GM19467 (cell line): ENCODE measurements at regions not wholly inside any gene's neighbourhood (a gene's known extent, or its start where the extent isn't known, plus 50 kb on each side); places are given as distances from the start of the nearest gene placed in this dataset.
A peak's percentile ranks its signal among the peaks of the same experiment; 100 is the strongest.
"Not testable (repeated sequence)": the region's sequence is repeated elsewhere in the genome, so short reads cannot be mapped to it uniquely, and the experiment has no call there.

Source experiments
- ATAC-seq: cut with Tn5 transposase; IDR thresholded peaks from one replicate; pipeline ENCODE4 v1.9.1; 2021; ENCODE audit warnings: mild to moderate bottlenecking, moderate library complexity; ENCODE audit not compliant: unreplicated experiment

DNA sequence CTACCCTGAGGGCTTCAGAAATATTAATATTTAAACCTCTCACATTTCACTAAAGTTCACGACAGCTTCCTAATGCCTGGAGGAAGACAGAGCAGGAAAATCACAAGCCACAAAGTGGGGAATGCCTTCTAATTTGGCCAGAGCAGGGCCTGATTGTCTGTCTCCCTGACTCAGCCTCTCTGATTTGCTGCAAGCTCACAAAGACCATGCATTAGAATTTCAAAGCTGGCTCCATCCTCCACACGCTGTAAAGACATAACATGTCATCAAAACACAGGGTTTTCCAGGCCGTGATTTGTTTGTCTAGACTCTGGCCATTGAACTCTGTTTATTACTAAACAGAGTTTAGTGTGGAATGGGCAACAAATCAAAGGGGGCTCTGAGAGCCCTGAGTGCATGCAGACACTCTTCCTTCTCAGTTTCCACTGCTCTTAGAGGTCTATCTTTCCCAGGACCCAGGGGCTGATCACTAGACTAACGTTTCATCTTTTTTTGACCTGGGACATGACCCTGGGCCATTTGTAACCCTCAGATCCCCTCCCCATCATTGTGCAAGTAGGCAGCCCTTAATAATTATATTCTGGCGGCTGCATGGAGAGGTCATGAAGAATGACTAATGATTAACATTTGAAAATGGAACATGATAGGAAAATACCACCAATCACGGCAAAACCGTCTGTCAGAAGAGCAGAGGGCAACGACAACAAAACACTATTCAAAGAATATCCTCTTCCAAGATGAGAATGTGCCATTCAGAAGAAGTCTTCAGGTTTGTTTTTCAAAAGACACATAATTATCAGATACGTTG is 140.2 kb downstream of the ENC1 start:
- ATAC-seq = no peak

DNA sequence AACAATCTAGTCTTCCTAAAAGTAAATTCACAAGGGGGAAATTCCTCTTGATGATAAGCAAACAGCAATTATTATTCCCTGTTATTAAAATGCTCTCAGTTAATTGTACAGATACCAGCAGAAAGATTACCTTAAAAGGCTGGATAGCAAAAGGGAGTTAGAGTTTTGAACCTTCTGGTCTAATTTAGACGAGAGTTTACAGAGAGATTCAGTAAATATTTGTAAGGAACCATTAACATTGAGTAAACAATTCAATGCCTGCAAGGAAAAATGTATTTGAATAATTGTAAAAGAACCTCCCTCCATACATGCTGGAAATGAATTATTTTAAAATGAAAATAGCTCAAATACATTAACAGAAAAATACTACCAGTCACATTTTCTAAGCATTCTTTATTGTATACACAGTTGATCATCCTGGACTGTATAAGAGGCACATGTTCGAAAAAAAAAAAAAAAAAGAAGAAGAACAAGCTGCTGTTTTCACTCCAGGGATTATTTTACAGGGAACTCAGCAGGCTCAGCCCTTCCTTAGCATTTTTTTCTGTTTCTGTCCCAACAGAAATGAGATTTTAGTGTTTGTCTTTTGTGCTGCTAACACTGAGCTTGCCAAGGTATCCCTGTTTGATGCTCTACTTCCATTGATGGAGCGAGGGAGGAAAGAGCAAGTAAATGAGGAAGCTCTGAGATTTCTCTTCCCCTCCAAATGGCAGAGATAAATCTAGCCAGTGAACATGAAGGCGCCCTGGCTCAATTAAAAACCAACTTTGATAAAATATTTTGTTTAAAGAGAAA is 141.1 kb downstream of the ENC1 start:
- ATAC-seq = no peak

GRCh38 chr5:74497706-74498105 is 142.8 kb downstream of the ENC1 start:
- ATAC-seq = no peak

DNA sequence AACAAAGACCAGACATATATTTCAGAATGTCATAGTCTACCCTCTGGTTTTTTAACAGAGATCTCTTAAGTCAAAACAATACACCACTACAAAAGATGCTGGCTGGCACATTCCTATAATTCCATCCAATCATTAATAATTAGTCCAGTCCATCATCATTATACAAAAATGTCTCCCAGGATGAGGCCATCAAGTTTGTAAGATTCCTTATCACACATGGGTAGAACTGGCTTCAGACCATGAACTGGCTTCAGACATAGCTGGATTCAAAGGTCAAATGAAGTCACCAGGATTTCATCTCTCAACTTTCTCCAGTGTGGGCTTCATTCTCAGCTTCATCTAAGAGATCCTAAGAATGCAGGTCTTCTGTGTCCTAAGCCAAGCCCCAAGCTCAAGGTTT is 147.1 kb downstream of the ENC1 start:
- no peak for ATAC-seq

- no peak for ATAC-seq
These were observed 148.3 kb downstream of the ENC1 start for GRCh38 chr5:74492230-74492629.

- ATAC-seq = no peak
These were observed 148.9 kb downstream of the ENC1 start for GRCh38 chr5:74491586-74491985.

GRCh38 chr5:74490814-74491213 is 149.7 kb downstream of the ENC1 start:
- ATAC-seq = peak; percentile 98

GRCh38 chr5:74482990-74483389 is 157.5 kb downstream of the ENC1 start:
- ATAC-seq = no peak

- ATAC-seq = no peak
These were observed 158.0 kb downstream of the ENC1 start for GRCh38 chr5:74482523-74482922.

- not testable (repeated sequence) for ATAC-seq
These were observed 159.2 kb downstream of the ENC1 start for GRCh38 chr5:74481357-74481756.

DNA sequence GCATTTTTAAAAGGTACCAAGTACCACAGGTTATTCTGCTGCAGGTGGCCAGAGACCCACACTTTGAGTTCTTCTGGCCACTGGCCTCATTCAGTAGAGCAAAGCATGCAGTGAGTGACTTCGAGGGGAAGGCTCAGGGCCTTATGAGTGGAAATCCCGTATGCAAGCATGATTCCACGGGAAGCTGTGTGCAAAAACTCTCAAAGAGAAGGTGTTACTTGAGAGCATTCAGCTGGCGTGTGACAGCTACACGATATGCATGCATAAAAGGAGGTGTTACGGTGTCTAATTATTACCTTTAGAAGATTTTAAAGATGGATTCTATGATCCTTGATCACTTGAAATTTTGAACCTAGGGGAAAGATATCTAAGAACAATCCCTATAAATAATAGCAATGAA is 160.3 kb downstream of the ENC1 start:
- no peak for ATAC-seq

GRCh38 chr5:74478328-74478727 is 162.2 kb downstream of the ENC1 start:
- ATAC-seq = no peak

DNA sequence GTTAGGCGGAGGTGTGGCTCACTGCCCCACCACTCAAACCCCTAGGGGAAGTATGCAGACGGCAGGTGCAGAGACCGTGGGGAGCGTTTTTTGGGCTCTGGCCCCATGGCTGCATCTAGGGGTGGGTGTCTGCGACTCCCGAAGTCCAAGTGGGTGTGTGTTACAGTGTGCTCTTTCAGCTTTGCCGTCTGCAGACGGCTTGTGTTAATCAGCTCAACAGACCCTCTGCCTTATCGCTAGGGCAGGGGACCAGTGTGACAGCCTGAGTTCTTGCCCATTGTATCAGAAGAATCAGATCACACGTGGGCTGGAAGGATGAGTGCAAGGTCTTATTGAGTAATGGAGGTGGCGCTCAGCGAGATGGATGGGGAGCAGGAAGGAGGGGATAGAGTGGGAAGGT is 162.8 kb downstream of the ENC1 start:
- ATAC-seq = no peak

- ATAC-seq = no peak
These were observed 163.6 kb downstream of the ENC1 start for GRCh38 chr5:74476819-74477453.

DNA sequence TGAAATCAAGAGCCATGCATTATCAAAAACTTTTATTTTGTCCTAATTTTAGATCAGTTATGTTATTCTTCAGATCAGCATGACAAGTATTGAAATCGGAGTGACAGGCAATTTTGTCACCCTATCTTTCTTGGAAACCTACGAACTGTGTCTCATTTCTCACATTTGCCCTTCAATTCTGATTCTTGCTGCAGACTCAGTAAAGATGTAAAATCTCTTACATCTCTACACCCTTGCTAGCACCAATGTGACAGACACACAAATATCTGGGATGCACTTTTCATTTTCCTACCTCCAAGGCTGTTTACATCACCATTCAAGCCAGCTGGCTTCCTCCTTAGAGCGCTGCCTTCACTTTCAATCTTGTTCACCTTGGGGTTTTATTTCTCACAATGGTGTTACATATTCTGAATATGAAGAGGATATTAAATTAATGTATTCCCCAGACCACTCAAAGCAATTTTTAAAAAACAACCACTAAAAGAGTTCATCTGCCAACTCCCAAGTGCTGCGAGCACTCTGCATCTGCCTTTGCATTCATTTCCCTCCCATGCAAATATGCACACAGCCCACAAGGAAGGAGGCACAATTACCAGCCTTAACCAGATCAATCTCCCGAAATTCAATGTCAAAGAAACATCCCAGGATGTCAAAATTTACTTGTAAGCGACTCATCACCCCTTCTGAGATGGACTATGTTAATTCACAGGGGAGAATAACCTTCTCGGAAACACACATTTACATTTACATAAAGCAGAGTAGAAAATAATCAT is 164.3 kb downstream of the ENC1 start:
- no peak for ATAC-seq

- ATAC-seq = no peak
These were observed 168.7 kb downstream of the ENC1 start for GRCh38 chr5:74471875-74472274.

DNA sequence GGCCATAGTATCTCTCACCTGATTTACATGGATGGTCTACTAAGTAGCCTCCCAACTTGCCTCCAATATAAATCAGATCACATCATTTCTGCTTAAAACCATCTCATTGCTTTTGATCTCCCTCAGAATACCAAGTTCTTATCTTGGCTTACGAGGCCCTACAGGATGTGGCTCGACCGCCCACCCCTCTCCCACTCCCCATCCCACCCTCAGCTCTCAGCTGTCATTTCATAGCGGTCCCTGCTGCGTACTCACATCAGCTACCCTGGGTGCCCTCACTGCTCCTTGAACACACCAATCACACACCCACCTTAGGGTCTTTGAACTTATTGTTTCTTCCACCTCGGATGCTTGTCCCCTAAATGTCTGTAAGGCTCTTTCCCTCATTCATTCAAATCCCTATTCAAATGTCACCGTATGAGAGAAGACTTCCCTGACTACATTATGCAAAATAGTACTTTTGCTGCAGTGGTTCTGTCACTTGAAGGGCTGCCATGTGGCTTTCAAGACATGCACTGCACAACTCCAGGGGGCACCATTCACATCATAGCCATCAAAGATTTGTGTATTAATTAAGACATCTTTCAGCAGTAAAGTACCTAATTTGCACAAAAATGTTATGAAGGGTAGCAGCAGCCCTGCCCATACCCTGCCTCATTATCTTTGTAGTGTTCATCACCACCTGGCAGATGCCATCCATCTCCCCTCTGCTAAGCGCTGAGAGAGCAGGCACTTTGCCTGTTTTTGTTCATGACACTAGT is 171.1 kb downstream of the ENC1 start:
- no peak for ATAC-seq

DNA sequence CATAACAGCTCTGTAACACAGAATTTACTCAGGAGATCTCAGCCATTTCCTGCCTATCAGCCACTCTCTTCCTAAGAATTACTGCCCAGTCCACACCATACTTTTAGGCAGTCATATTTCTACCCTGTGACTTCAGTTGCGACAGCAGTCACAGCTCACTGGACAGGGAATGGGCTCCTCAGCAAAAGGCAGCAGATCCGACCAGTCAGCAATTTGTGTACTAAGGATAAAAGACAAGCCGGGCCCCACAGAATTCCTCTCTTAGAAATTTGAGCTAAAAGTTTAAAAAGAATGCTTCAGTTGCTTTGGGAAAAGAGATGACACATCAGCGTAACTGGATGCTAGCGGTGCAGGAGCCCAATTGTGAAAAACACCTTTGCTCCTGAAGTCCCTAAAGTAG is 172.1 kb downstream of the ENC1 start:
- no peak for ATAC-seq

GRCh38 chr5:74465724-74466123 is 174.8 kb downstream of the ENC1 start:
- no peak for ATAC-seq

DNA sequence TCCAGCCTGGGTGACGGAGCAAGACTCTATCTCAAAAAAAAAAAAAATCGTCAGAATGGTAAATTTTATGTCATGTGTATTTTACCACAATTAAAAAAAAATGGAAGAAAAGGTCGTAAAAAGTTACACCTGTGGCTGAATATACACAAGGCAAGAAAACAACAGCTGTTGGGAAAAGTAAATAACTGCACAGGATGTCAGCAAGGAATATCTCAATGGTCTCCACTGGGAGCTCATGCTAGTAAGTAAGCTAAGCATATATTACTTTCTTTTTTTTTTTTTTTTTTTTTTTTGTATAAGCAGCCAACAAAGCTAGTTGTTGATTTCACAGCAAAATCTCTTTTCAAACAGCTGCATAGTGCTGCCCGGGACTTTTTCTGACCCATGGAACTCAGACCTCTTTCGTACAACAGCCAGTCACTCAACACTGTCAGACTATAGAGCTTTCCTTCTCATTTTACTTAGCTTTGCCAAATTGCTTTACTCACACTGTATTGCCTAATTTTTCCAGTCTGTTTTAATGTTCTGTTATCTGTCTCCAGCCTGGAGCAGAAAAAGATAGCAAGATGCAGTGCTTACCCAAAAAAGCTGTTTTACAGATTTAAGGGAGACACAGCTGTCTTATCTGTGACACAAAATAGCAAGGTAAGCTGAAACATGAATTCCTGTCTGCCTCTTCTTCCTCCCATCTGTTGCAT is 175.9 kb downstream of the ENC1 start:
- ATAC-seq = no peak
